ENCODE measurements at regions not wholly inside any gene's neighbourhood (a gene's known extent, or its start where the extent isn't known, plus 50 kb on each side); places are given as distances from the start of the nearest gene placed in this dataset.

DNA sequence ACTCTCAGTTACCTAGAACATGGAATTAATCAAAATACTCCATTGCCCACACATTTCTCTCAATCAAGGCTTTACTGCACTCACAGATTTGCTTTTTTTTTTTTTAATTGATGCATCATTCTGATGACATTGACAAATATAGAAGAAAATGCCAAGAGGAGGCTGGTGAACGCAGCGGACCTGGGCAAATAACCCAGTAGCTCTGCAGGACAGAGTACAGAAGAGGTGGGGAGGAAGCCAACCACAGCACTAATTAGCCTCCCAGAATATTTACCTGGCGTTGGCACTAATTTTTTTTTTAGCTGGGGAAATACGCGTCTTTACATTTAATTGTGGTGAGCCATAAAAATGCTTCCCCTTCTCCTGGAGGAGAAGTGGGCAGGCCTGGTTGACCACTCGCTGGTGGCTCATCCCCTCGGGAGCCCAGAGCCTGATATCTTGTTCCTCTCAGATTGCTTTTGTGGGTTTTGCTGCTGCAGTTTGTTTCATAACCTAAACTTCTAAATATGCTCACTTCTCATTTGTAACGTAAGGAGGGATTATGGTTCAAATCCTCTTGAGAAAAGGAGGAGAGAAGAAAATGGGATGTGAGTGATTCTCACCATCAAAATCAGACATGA lies 165.8 kb upstream of the EPB41L3 start:
- TF ChIP-seq, protein P1, sequence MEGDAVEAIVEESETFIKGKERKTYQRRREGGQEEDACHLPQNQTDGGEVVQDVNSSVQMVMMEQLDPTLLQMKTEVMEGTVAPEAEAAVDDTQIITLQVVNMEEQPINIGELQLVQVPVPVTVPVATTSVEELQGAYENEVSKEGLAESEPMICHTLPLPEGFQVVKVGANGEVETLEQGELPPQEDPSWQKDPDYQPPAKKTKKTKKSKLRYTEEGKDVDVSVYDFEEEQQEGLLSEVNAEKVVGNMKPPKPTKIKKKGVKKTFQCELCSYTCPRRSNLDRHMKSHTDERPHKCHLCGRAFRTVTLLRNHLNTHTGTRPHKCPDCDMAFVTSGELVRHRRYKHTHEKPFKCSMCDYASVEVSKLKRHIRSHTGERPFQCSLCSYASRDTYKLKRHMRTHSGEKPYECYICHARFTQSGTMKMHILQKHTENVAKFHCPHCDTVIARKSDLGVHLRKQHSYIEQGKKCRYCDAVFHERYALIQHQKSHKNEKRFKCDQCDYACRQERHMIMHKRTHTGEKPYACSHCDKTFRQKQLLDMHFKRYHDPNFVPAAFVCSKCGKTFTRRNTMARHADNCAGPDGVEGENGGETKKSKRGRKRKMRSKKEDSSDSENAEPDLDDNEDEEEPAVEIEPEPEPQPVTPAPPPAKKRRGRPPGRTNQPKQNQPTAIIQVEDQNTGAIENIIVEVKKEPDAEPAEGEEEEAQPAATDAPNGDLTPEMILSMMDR (IDR thresholded peaks at IDR 0.05), result no peak
- no peak for TF ChIP-seq POLR2A (IDR thresholded peaks at IDR 0.05)
